Pancreas (tissue), 10 donors: ENCODE measurements at regions not wholly inside any gene's neighbourhood (a gene's known extent, or its start where the extent isn't known, plus 50 kb on each side); places are given as distances from the start of the nearest gene placed in this dataset.
"Not testable (repeated sequence)": the region's sequence is repeated elsewhere in the genome, so short reads cannot be mapped to it uniquely, and the experiment has no call there.

Experiments used
- ATAC-seq, 4 donors: fragments of 200-7000 bp; cut with Tn5 transposase; one replicate each; pipeline versions ENCODE4 v1.8.0 to v1.9.1; 2020; ENCODE audit warnings: mild to moderate bottlenecking in 4 of 4, moderate library complexity in 4 of 4
- DNase-seq, 6 donors: peaks; one replicate each; pipeline ENCODE4 v3.0.0-alpha.2; 2020
- FAIRE-seq: peaks from 2 replicates; lab custom pipeline; 2012; peaks lifted over from hg19 to GRCh38; lab: Jason Lieb, UNC
- H3K27ac ChIP-seq, 4 donors: fragments of 200-600 bp; sonication (generic); 1 replicate in 3 of 4; 2 replicates in 1 of 4; pipeline versions ENCODE4 v1.5.0 to v1.8.0; 2020
- H3K27me3 ChIP-seq, 4 donors: fragments of 200-600 bp; one replicate each; pipeline ENCODE4 v1.8.0; 2021
- H3K36me3 ChIP-seq, 3 donors: fragments of 200-600 bp; sonication (generic) in 1 of 3; one replicate each; pipeline versions ENCODE4 v1.5.0 to v1.8.0; 2020 to 2021
- H3K4me1 ChIP-seq, 3 donors: fragments of 200-600 bp; one replicate each; pipeline ENCODE4 v1.8.0; 2021
- H3K4me3 ChIP-seq, 4 donors: fragments of 200-600 bp; sonication (generic) in 2 of 4; one replicate each; pipeline versions ENCODE4 v1.5.0 to v1.8.0; 2020 to 2021
- H3K9me3 ChIP-seq, 4 donors: fragments of 200-600 bp; one replicate each; pipeline ENCODE4 v1.8.0; 2021
- WGBS, 2 donors: extraction: QIAGEN DNeasy Blood & Tissue Kit; methylation state at CpG; one replicate each; pipeline ENCODE4 v1.1.7; 2013; 5-methylcytosine and 5-hydroxymethylcytosine counted together
- intact Hi-C, 3 donors: fragments of 100-400 bp; cut with DNase I; formaldehyde crosslinking; loops; one replicate each; pipeline versions ENCODE4 v1.11.1 to v1.14.2; 2022
- TF ChIP-seq, protein P1 (sequence below), 4 donors: fragments of 200-600 bp; sonication (generic) in 3 of 4; IDR thresholded peaks; one replicate each; pipeline versions ENCODE4 v1.5.0 to v1.8.0; 2021; ENCODE audit warnings: antibody characterized with exemption in 4 of 4
- donor health status: healthy with polysubstance abuse.
- donor health status: DM: no; HTN: no; CAD: no; lungs with moderate emphysema.
- donor health status: DM: no; HTN: no; CAD: no.
- donor health status: control.
- donor health status: control.
- donor health status: Bipolar disorder and iron deficiency.
- donor health status: DM: yes; HTN: yes; CAD: no.
- donor health status: DM: no; HTN: no; CAD: no.
- donor health status: DM: no; HTN: no; CAD: no.
- donor health status: DM: yes; HTN: yes; CAD: no.

DNA sequence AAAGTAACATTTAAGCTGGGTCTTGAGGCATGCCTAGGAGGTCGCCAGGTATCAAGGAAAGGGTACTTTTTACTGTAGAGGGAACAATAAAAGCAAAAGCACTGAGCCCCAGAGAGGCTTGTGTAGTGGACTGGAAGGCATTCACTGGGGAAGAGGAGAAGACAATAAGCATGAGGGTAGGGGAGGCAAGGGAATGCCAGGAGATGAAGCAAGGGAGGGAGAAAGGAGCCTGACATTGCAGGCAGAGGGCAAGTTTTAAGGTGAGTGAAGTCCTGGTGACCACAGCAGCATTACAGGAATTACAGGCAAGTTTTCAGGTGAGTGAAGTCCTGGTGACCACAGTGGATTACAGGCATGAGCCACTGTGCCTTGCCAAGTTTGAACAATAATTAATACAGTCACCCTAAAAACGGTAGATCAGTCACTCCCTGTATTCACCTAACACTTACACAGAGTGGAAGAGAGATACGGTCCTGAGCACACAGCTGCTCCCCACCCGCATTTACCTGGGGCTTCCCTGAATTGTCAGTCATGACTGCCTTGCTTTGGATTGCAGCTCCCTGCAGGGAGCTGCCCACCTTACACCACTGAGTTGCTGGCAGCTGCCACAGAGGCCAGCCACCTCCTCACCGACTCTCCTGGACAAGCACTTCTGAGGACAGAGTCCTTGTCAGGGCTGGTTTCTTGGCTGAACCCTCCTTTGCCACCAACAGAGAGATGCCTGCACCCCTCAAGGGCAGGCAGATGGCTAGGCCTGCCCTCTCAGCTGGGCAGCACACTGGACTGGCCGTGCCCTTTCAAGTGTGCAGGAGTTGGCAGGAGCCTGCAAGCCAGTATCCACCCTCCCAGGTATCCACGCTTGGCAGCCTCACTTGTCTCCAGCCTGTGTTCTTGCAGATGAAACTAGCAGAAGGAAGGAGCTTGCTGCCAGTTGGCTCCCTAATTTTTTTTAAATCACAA lies 59.0 kb upstream of the KCNK12 start:
- H3K4me1 ChIP-seq = no peaks in the 10 kb centered on the region
- H3K27me3 ChIP-seq = no peaks in the 10 kb centered on the region
- H3K4me3 ChIP-seq = no peak overlapping the region
- DNase-seq (no peak), ATAC-seq (no peak), FAIRE-seq (no peak)
- WGBS, 2 donors = 68 to 74% methylated on average over 7 of the region's 7 CpGs
- no peak overlapping the region for H3K27ac ChIP-seq
- H3K9me3 ChIP-seq = no peaks in the 10 kb centered on the region
- no peaks in the 10 kb centered on the region for H3K36me3 ChIP-seq
- intact Hi-C loops = no loop called here
- TF ChIP-seq, protein P1, sequence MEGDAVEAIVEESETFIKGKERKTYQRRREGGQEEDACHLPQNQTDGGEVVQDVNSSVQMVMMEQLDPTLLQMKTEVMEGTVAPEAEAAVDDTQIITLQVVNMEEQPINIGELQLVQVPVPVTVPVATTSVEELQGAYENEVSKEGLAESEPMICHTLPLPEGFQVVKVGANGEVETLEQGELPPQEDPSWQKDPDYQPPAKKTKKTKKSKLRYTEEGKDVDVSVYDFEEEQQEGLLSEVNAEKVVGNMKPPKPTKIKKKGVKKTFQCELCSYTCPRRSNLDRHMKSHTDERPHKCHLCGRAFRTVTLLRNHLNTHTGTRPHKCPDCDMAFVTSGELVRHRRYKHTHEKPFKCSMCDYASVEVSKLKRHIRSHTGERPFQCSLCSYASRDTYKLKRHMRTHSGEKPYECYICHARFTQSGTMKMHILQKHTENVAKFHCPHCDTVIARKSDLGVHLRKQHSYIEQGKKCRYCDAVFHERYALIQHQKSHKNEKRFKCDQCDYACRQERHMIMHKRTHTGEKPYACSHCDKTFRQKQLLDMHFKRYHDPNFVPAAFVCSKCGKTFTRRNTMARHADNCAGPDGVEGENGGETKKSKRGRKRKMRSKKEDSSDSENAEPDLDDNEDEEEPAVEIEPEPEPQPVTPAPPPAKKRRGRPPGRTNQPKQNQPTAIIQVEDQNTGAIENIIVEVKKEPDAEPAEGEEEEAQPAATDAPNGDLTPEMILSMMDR (IDR thresholded peaks at IDR 0.05) = no peak

DNA sequence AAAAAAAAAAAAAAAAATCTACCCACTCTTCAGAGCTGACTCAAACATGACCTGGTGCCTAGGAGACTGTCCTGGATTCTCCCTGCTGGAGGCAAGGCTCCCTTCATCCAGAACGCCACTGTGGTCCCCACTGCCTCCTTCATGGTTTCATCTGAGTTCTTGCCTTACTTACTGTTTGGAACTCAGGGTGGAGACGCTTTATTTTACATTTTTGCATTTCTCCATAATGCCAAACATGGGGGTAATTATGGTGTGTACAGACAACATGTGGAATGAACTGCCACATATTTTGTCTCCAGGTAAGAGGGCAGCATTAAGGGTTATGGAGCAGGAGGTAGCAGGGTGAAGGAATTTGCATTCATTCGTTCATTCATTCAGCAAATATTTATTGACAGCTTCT lies 58.1 kb upstream of the KCNK12 start:
- no peaks in the 10 kb centered on the region for H3K36me3 ChIP-seq
- H3K4me3 ChIP-seq = no peak overlapping the region
- FAIRE-seq (no peak), DNase-seq (no peak), ATAC-seq (no peak)
- no peaks in the 10 kb centered on the region for H3K9me3 ChIP-seq
- 73 to 80% methylated on average over 3 of the region's 3 CpGs for WGBS, 2 donors
- no peaks in the 10 kb centered on the region for H3K27me3 ChIP-seq
- intact Hi-C loops = no loop called here
- no peaks in the 10 kb centered on the region for H3K4me1 ChIP-seq
- TF ChIP-seq, protein P1 (IDR thresholded peaks at IDR 0.05) = no peak
- no peak overlapping the region for H3K27ac ChIP-seq

DNA sequence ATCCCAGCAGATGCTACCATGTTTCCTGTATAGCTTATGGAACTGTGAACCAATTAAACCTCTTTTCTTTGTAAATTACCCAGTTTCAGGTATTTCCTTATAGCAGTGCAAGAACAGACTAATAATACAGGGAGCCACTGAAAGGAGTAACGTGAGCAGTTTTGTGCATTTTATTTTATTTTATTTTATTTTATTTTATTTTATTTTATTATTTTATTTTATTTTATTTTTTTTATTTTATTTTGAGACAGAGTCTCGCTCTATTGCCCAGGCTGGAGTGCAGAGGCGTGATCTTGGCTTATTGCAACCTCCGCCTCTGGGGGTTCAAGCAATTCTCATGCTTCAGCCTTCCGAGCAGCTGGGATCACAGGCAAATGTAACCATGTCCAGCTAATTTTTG lies 55.9 kb upstream of the KCNK12 start:
- FAIRE-seq = no peak
- Histone ChIP-seq H3K4me3 (no peak overlapping the region), H3K9me3 (no peaks in the 10 kb centered on the region), H3K36me3 (no peaks in the 10 kb centered on the region), H3K27ac (no peak overlapping the region), H3K27me3 (no peaks in the 10 kb centered on the region), H3K4me1 (no peaks in the 10 kb centered on the region)
- intact Hi-C loops = no loop called here
- WGBS, 2 donors = 95 to 96% methylated on average over 5 of the region's 5 CpGs
- TF ChIP-seq, protein P1 (IDR thresholded peaks at IDR 0.05) = no peak
- ATAC-seq = no peak
- no peak for DNase-seq

DNA sequence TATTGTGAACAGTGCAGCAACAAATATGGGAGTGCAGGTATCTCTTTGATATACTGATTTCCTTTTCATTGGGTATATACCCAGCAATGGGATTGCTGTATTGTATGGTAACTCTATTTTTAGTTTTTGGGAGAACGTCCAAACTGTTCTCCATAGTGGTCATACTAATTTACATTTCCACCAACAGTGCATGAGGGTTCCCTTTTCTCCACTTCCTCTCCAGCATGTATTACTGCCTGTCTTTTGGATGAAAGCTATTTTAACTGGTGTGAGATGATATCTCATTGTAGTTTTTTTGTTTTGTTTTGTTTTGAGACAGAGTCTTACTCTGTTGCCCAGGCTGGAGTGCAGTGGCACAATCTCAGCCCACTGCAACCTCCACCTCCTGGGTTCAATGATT lies 52.4 kb upstream of the KCNK12 start:
- H3K4me1 ChIP-seq, H3K36me3 ChIP-seq, FAIRE-seq, intact Hi-C loops, H3K9me3 ChIP-seq, H3K27ac ChIP-seq, H3K27me3 ChIP-seq, H3K4me3 ChIP-seq, DNase-seq, ATAC-seq: not testable (repeated sequence)
- 48 to 71% methylated on average over 1 of the region's 1 CpG for WGBS, 2 donors

DNA sequence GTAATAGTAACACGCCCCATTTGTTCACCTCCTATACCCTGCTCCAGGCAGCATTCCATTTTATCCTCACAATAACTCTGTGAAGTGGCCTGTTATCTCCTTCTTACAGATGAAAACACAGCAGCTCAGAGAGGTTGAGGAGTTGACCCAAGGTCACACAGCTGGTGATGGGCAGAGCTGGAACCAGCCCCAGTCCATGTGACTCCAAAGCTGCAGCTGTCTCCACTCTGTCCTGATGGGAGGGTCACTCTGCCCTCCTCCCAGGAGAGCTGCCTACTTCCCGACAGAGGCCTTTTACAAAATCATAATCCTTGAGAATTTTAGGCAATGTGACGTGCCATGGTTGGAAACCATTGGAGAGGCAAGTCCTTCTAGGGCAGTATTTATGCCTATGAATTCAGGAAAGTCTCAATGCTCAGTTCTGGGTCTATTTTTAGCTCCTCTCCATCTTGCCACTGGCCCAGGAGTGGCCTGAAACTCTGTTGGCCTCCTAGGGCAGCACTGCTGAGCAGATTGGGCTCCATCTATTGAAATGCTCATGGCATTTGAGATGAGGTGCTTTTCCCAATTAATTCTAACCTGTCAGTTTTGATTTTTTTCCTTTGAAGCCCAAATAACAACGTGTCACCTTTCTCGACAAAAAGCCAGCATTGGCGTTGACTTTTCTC lies 50.1 kb upstream of the KCNK12 start:
- DNase-seq (no peak), FAIRE-seq (no peak), ATAC-seq (no peak)
- no peaks in the 10 kb centered on the region for H3K9me3 ChIP-seq
- no peak overlapping the region for H3K4me3 ChIP-seq
- 64 to 68% methylated on average over 6 of the region's 6 CpGs for WGBS, 2 donors
- H3K27me3 ChIP-seq = no peaks in the 10 kb centered on the region
- no peak overlapping the region for H3K27ac ChIP-seq
- H3K4me1 ChIP-seq = no peaks in the 10 kb centered on the region
- TF ChIP-seq, protein P1 (IDR thresholded peaks at IDR 0.05) = no peak
- intact Hi-C loops = no loop called here
- H3K36me3 ChIP-seq = no peaks in the 10 kb centered on the region
